Activated CD4-positive, alpha-beta T cell treated with anti-CD3 and anti-CD28 coated beads for 36 hours (primary cell): ENCODE measurements at regions not wholly inside any gene's neighbourhood (a gene's known extent, or its start where the extent isn't known, plus 50 kb on each side); places are given as distances from the start of the nearest gene placed in this dataset.

Experiments used
- ATAC-seq: fragments of 200-7000 bp; cut with Tn5 transposase; one replicate; pipeline ENCODE4 v1.10.0; 2021; ENCODE audit warnings: mild to moderate bottlenecking, moderate library complexity
- CTCF ChIA-PET: fragments of 350-600 bp; sonication (Branson Sonifier 250); formaldehyde crosslinking; loops from one replicate; lab custom pipeline; 2021; ENCODE audit warnings: antibody characterized with exemption; lab: Charles Lee
- POLR2A ChIA-PET: fragments of 350-600 bp; sonication (Branson Sonifier 250); formaldehyde crosslinking; loops from one replicate; lab custom pipeline; 2021; ENCODE audit warnings: antibody characterized with exemption, inconsistent platforms; lab: Charles Lee
- DNase-seq: peaks from one replicate; pipeline ENCODE4 v3.0.0-alpha.2; 2020
- H3K27ac Mint-ChIP-seq: one replicate; pipeline ENCODE4 v1.8.0; 2021; ENCODE audit warnings: mixed read lengths
- H3K27me3 Mint-ChIP-seq: one replicate; pipeline ENCODE4 v1.8.0; 2021; ENCODE audit warnings: mixed read lengths
- H3K36me3 Mint-ChIP-seq: one replicate; pipeline ENCODE4 v1.8.0; 2021; ENCODE audit warnings: low read depth, mixed read lengths
- H3K4me1 Mint-ChIP-seq: one replicate; pipeline ENCODE4 v1.8.0; 2021; ENCODE audit warnings: mixed read lengths
- H3K4me3 Mint-ChIP-seq: one replicate; pipeline ENCODE4 v1.8.0; 2021; ENCODE audit warnings: mild to moderate bottlenecking, moderate library complexity, mixed read lengths
- H3K9me3 Mint-ChIP-seq: one replicate; pipeline ENCODE4 v1.8.0; 2021; ENCODE audit warnings: low read depth, mixed read lengths
- intact Hi-C, 2 experiments: fragments of 100-400 bp; cut with DNase I in 1 of 2; cut with micrococcal nuclease in 1 of 2; formaldehyde crosslinking; loops; one replicate each; pipeline versions ENCODE4 v1.14.2 to v1.15.1; 2022 to 2024; cut with DNase I, micrococcal nuclease

DNA sequence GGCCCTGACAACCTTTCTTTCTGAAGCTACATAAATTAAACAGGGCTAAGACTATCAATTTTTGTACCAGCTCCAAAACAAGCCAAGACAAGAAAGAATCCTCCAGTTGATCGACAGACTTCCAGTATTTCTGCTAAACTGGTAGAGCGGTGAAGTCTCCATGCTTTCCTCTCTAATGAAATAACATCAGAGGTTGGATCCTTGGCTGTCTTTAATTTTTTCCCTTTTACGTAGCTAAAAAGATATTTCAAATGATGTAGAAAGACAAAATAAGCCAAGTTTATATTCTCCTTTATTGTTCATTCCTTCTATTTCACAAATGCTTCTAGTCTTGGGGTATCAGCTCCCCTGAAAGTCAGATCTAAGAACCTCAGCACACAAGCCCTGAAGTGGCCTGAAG, 434.9 kb downstream of the NFIB start:
- intact Hi-C loops, result no loop called here
- no peak for DNase-seq
- CTCF ChIA-PET, result no interaction called here
- Mint-ChIP-seq H3K9me3 (peaks cover 21% of the 10 kb centered on the region), H3K27me3 (no peaks in the 10 kb centered on the region), H3K4me3 (no peak overlapping the region), H3K4me1 (no peaks in the 10 kb centered on the region), H3K27ac (no peak overlapping the region), H3K36me3 (no peaks in the 10 kb centered on the region)
- no peak for ATAC-seq
- POLR2A ChIA-PET, result no interaction called here

DNA sequence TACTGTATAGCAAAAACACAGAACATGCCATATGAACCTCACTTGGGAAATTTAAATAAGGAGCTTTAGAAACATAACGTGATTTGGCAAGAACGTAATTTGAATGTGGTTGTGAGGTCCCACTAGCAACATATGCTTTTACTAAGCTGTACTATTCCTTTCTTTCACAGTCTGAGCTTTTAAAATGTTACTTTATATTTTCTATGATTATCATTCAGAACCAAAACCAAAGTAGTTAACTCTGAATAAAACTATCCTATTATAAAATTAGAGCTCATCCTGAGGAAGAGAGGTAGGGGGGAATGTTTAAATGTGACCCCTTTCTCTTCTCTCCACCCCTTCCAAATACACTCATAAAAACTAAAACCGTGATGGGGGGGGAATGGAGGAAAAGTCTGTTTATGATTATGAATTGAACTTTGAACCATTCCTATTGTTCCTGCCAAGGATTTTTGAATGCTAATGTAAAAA, 435.7 kb downstream of the NFIB start:
- peaks cover 21% of the 10 kb centered on the region for H3K9me3 Mint-ChIP-seq
- ATAC-seq, result no peak
- no peaks in the 10 kb centered on the region for H3K36me3 Mint-ChIP-seq
- no peaks in the 10 kb centered on the region for H3K4me1 Mint-ChIP-seq
- no peaks in the 10 kb centered on the region for H3K27me3 Mint-ChIP-seq
- intact Hi-C loops, result no loop called here
- ChIA-PET POLR2A (no interaction called here), CTCF (no interaction called here)
- no peak for DNase-seq
- H3K4me3 Mint-ChIP-seq, result no peak overlapping the region
- no peak overlapping the region for H3K27ac Mint-ChIP-seq

DNA sequence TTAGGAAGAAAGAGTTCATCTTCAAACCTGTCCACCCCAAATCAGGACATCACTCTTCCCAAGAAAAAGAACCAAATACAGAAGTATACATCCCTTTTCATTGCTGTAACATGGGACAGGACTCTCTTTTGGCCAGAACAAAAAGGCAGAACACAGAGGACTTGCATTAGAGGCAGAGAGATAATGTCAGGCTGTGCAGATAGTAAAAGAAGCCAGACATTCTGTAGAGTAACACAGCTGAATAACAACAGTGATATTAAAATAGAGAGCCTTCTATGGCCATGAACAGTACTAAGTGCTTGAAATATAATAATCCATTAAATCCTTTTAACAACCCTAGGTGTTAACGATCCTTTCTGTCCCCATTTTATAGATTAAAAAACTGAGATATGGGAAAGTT, 437.2 kb downstream of the NFIB start:
- ChIA-PET POLR2A (no interaction called here), CTCF (no interaction called here)
- Mint-ChIP-seq H3K36me3 (no peaks in the 10 kb centered on the region), H3K4me3 (no peak overlapping the region), H3K27ac (no peak overlapping the region), H3K4me1 (no peaks in the 10 kb centered on the region), H3K9me3 (peaks cover 13% of the 10 kb centered on the region), H3K27me3 (no peaks in the 10 kb centered on the region)
- intact Hi-C loops, result no loop called here
- no peak for ATAC-seq
- no peak for DNase-seq

DNA sequence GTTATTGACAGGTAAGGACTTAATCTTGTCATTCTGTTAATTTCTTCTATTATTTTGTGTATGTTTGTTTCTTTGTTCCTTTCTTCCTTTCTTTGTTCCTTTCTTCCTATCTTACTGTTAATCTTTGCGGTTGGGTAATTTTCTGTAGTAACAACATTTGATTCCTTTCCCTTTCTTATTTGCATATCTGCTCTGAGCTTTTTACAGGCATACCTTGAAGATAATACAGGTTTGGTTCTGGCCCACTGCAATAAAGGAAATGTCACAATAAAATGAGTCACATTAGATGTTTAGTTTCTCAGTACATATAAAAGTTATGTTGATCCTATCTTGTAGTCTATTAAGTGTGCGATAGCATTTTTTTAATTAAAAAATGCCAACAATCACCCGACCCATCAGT, 440.7 kb downstream of the NFIB start:
- no peaks in the 10 kb centered on the region for H3K27me3 Mint-ChIP-seq
- ATAC-seq, result no peak
- H3K4me1 Mint-ChIP-seq, result no peaks in the 10 kb centered on the region
- no peak for DNase-seq
- no peaks in the 10 kb centered on the region for H3K36me3 Mint-ChIP-seq
- intact Hi-C loops, result no loop called here
- ChIA-PET POLR2A (no interaction called here), CTCF (no interaction called here)
- no peak overlapping the region for H3K4me3 Mint-ChIP-seq
- H3K9me3 Mint-ChIP-seq, result peaks cover 9% of the 10 kb centered on the region
- no peak overlapping the region for H3K27ac Mint-ChIP-seq

DNA sequence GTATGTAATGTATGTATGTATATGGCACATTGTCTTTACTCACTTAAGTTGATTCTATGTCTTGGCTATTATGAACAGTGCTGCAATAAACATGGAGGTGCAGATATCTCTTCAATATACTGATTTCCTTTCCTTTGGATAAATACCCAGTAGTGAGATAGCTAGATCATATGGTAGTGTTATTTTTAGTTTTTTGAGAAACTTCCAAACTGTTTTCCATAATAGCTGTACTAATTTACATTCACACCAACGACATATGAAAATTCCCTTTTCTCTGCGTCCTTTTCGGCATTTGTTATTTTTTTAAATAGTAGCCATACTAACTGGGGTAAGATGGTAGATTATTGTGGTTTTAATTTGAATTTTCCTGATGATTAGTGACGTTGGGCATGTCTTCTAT, 445.6 kb downstream of the NFIB start:
- Mint-ChIP-seq H3K4me3 (no peak overlapping the region), H3K9me3 (peaks cover 2% of the 10 kb centered on the region), H3K27ac (no peak overlapping the region), H3K4me1 (no peaks in the 10 kb centered on the region), H3K36me3 (no peaks in the 10 kb centered on the region), H3K27me3 (no peaks in the 10 kb centered on the region)
- intact Hi-C loops, result no loop called here
- POLR2A ChIA-PET, result no interaction called here
- no peak for ATAC-seq
- DNase-seq, result no peak
- CTCF ChIA-PET, result no interaction called here

DNA sequence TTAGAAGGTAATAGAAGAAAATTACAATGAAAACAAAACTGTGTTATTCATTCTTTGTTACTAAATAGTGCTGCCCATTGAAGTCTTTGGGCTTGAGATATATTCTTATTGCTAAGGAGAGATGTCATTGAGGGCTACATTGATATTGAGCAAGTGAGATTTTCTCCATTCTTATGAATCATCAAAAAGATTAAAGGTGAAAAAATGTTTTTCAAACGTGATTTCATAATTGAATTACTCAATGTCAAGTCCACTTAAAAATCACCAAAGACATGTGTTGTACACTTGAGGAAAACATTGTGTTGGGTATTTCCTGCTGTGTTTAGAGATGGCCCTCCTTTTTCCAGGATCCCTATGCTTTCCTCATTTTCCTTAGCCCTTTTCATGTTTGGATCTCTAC, 448.1 kb downstream of the NFIB start:
- Mint-ChIP-seq H3K4me1 (no peaks in the 10 kb centered on the region), H3K36me3 (no peaks in the 10 kb centered on the region), H3K27me3 (no peaks in the 10 kb centered on the region), H3K27ac (no peak overlapping the region), H3K4me3 (no peak overlapping the region), H3K9me3 (no peaks in the 10 kb centered on the region)
- POLR2A ChIA-PET, result no interaction called here
- no peak for DNase-seq
- CTCF ChIA-PET, result no interaction called here
- no peak for ATAC-seq
- intact Hi-C loops, result no loop called here

DNA sequence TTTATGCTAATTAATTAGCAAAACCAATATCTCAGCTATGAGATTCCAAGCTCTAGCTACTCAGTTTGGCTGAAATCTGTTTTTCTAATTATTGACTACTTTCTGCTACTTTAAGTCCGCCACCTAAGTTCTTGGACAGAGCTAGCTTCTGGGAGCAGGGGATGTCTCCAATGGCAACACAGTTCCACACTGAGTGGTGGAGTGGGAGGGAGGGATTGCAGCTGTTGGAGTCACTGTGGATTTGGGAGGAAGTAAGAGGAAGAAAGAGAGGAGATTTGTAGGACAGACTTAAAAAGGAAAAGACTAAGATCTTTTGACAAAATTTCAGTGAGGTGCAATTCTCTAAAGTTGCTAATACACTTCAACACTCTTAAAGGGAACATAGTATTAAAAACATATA, 450.8 kb downstream of the NFIB start:
- Mint-ChIP-seq H3K27ac (no peak overlapping the region), H3K4me3 (no peak overlapping the region), H3K4me1 (no peaks in the 10 kb centered on the region), H3K27me3 (no peaks in the 10 kb centered on the region), H3K36me3 (no peaks in the 10 kb centered on the region), H3K9me3 (no peaks in the 10 kb centered on the region)
- POLR2A ChIA-PET, result no interaction called here
- intact Hi-C loops, result no loop called here
- CTCF ChIA-PET, result no interaction called here
- ATAC-seq (no peak), DNase-seq (no peak)

DNA sequence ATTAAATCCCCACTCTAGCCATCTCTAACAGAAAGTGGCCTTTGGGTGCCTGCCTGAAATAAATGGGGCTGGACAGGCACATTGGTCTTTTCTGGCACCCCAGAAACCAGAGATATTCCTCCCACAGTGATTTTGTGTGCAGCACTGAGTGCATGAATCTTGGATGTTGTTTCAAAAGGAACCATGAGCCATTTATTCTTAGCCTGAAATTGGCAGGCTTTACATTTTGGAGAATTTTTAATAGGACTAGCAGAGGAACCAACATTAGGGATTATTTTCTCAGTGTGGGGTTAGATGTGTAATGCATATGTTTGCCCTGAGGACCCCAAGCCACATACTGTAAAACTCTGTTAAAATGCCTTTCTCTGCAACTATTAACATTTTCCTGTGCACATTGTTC, 451.3 kb downstream of the NFIB start:
- DNase-seq, result no peak
- Mint-ChIP-seq H3K9me3 (no peaks in the 10 kb centered on the region), H3K4me1 (no peaks in the 10 kb centered on the region), H3K4me3 (no peak overlapping the region), H3K36me3 (no peaks in the 10 kb centered on the region), H3K27ac (no peak overlapping the region), H3K27me3 (no peaks in the 10 kb centered on the region)
- ATAC-seq, result no peak
- ChIA-PET CTCF (no interaction called here), POLR2A (no interaction called here)
- intact Hi-C loops, result no loop called here

DNA sequence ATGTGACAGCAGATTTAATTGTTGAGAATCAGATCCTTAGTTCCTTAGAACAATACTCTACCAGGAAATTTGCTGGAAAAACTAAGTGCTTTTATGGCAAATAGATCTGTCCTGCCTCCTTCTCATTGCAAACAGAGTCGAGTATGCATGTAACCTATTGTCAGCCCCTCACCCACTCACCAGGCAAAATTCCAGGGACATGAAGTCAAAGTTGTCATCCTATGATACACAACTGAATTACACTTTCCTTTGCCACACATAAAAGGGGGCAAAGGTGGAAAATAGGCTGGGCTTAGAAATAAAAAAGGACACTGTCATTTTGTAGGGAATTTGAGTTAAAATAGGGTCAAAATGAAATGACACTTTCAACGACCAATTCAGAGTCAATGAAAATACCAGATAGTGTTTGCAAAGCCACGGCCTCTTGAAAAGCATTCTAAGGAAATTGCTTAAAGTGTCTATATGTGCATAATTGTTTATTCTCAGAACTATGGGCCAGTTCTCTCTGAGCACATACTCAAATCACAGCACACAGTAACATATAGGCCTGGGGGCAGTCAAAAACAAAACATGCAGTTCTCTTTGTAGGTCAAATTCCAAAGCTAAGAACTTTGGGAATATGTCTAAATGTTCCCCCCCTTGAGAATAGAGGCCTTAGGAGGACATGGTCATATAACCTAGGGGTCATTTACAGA, 452.8 kb downstream of the NFIB start:
- Mint-ChIP-seq H3K4me3 (no peak overlapping the region), H3K4me1 (no peaks in the 10 kb centered on the region), H3K9me3 (peaks cover 3% of the 10 kb centered on the region), H3K27me3 (no peaks in the 10 kb centered on the region), H3K36me3 (no peaks in the 10 kb centered on the region), H3K27ac (no peak overlapping the region)
- ATAC-seq (no peak), DNase-seq (no peak)
- POLR2A ChIA-PET, result no interaction called here
- CTCF ChIA-PET, result no interaction called here
- intact Hi-C loops, result no loop called here

DNA sequence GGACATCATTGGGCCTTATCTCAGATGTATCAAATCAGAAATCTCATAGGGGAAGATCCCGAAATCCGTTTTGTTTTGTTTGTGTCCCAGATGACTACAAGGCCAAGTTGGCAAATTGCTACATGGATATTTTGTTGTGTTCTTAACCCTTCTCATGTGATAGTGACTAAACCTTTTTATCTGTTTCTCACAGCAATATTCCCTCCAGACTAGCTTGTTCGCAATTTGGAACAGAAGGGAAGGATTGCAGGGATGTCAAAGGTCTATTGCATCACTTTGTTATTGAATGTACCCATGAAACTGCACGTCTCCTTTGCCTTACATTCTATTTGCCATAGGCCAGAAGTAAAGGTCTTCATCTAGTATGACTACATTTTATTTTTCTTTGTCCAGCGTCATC, 453.9 kb downstream of the NFIB start:
- DNase-seq (no peak), ATAC-seq (no peak)
- Mint-ChIP-seq H3K36me3 (no peaks in the 10 kb centered on the region), H3K4me1 (no peaks in the 10 kb centered on the region), H3K27me3 (no peaks in the 10 kb centered on the region), H3K27ac (no peak overlapping the region), H3K4me3 (no peak overlapping the region), H3K9me3 (peaks cover 3% of the 10 kb centered on the region)
- intact Hi-C loops, result no loop called here
- ChIA-PET POLR2A (no interaction called here), CTCF (interaction anchor here (0.6 kb wide), 1 partner anchor 151 kb away, joined by 5 read pairs; no protein-coding TSS in a partner anchor)

DNA sequence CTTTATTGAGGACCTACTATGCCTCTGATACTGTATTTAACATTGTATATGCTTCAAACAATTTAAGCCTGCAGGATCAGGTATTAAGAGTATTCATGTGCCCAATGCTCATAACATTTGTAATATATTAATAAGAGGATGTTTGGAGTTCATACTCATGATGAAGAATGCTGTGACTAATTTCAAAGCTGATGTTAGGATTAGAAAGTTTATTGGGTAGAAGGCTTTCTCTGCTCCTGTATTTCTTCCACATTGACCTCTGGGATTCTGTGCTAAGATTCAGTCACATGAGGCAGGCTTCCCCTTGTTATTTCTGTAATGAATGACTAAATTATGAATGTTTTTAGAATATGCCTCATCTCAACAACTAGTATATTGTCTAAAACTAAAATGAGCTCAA, 456.4 kb downstream of the NFIB start:
- H3K4me3 Mint-ChIP-seq, result no peak overlapping the region
- H3K27ac Mint-ChIP-seq, result no peak overlapping the region
- no peaks in the 10 kb centered on the region for H3K36me3 Mint-ChIP-seq

DNA sequence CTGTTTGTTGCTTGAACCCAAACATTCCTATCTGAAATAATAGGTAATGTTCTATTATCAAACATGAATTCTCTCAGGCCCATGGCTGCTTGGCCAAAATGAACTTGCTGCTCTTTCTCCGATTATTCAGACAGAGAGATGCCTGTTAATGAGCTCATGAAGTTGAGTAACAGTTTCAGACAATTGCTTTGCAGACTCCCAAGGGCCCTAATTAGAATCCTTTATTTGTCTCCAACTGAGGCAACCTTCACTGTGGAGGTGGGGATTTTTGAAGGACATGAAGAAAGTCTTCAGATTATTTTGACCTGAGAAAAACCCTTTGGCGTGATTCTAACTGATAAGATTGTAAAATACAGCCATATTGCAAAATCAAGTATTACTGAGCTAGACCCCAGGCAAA, 466.7 kb downstream of the NFIB start:
- Mint-ChIP-seq H3K4me3 (no peak overlapping the region), H3K9me3 (peaks cover 12% of the 10 kb centered on the region), H3K36me3 (no peaks in the 10 kb centered on the region), H3K27ac (no peak overlapping the region), H3K4me1 (no peaks in the 10 kb centered on the region), H3K27me3 (no peaks in the 10 kb centered on the region)
- ChIA-PET CTCF (no interaction called here), POLR2A (no interaction called here)
- intact Hi-C loops, result no loop called here
- no peak for ATAC-seq
- DNase-seq, result no peak

More for the DNA sequence above, 456.4 kb downstream of the NFIB start:
- no peaks in the 10 kb centered on the region for H3K4me1 Mint-ChIP-seq
- DNase-seq, result no peak
- intact Hi-C loops, result no loop called here
- ATAC-seq, result no peak
- no peaks in the 10 kb centered on the region for H3K27me3 Mint-ChIP-seq
- ChIA-PET CTCF (interaction anchor here (0.8 kb wide), 1 partner anchor 476 kb away, joined by 5 read pairs; no protein-coding TSS in a partner anchor), POLR2A (no interaction called here)
- H3K9me3 Mint-ChIP-seq, result peaks cover 3% of the 10 kb centered on the region
